Germinal center (tissue), 1 donor: ENCODE measurements at regions not wholly inside any gene's neighbourhood (a gene's known extent, or its start where the extent isn't known, plus 50 kb on each side); places are given as distances from the start of the nearest gene placed in this dataset.

Source experiments
- DNase-seq: peaks from one replicate; pipeline ENCODE4 v3.0.0; 2012; ENCODE audit warnings: mixed read lengths, low spot score

GRCh38 chr7:142329062-142329790, 71.4 kb upstream of the PRSS58 start:
- DNase-seq = no peak

- no peak for DNase-seq
Observed at GRCh38 chr7:142328551-142328950, 70.7 kb upstream of the PRSS58 start.

GRCh38 chr7:142327628-142328405, 70.0 kb upstream of the PRSS58 start:
- no peak for DNase-seq

GRCh38 chr7:142323706-142324105, 65.8 kb upstream of the PRSS58 start:
- no peak for DNase-seq

GRCh38 chr7:142321391-142321790, 63.5 kb upstream of the PRSS58 start:
- DNase-seq = no peak

- DNase-seq = no peak
Observed at GRCh38 chr7:142320883-142321282, 63.0 kb upstream of the PRSS58 start.

GRCh38 chr7:142319970-142320369, 62.1 kb upstream of the PRSS58 start:
- no peak for DNase-seq

GRCh38 chr7:142314281-142314680, 56.4 kb upstream of the PRSS58 start:
- DNase-seq = no peak

- no peak for DNase-seq
Observed at GRCh38 chr7:142313528-142313927, 55.7 kb upstream of the PRSS58 start.

GRCh38 chr7:142311876-142312275, 54.0 kb upstream of the PRSS58 start:
- no peak for DNase-seq

GRCh38 chr7:142308918-142309317, 51.1 kb upstream of the PRSS58 start:
- DNase-seq = no peak

GRCh38 chr7:142308326-142308725, 50.5 kb upstream of the PRSS58 start:
- no peak for DNase-seq
